ENCODE measurements at regions not wholly inside any gene's neighbourhood (a gene's known extent, or its start where the extent isn't known, plus 50 kb on each side); places are given as distances from the start of the nearest gene placed in this dataset.
"Not testable (repeated sequence)": the region's sequence is repeated elsewhere in the genome, so short reads cannot be mapped to it uniquely, and the experiment has no call there.

GRCh38 chr5:117359895-117360294, 785.3 kb upstream of the SEMA6A start:
- DNase-seq, result no peak

GRCh38 chr5:117357886-117358285, 783.3 kb upstream of the SEMA6A start:
- DNase-seq, result no peak

- no peak for DNase-seq
Observed at GRCh38 chr5:117347280-117347679, 772.7 kb upstream of the SEMA6A start.

- DNase-seq, result not testable (repeated sequence)
Observed at GRCh38 chr5:117343726-117344125, 769.1 kb upstream of the SEMA6A start.

- DNase-seq, result no peak
Observed at GRCh38 chr5:117337064-117337749, 762.6 kb upstream of the SEMA6A start.

- no peak for DNase-seq
Observed at GRCh38 chr5:117336208-117336607, 761.6 kb upstream of the SEMA6A start.

- DNase-seq, result no peak
Observed at GRCh38 chr5:117333011-117333410, 758.4 kb upstream of the SEMA6A start.

- DNase-seq, result no peak
Observed at GRCh38 chr5:117332341-117332740, 757.7 kb upstream of the SEMA6A start.

GRCh38 chr5:117327511-117327910, 752.9 kb upstream of the SEMA6A start:
- DNase-seq, result no peak

- no peak for DNase-seq
Observed at GRCh38 chr5:117326997-117327396, 752.4 kb upstream of the SEMA6A start.

GRCh38 chr5:117318528-117318927, 743.9 kb upstream of the SEMA6A start:
- DNase-seq, result no peak

- DNase-seq, result no peak
Observed at GRCh38 chr5:117315170-117315569, 740.5 kb upstream of the SEMA6A start.

GRCh38 chr5:117304512-117305107, 730.0 kb upstream of the SEMA6A start:
- not testable (repeated sequence) for DNase-seq

GRCh38 chr5:117302949-117303348, 728.3 kb upstream of the SEMA6A start:
- no peak for DNase-seq

GRCh38 chr5:117302473-117302872, 727.9 kb upstream of the SEMA6A start:
- no peak for DNase-seq

- DNase-seq, result no peak
Observed at GRCh38 chr5:117299936-117300328, 725.3 kb upstream of the SEMA6A start.

GRCh38 chr5:117299224-117299935, 724.8 kb upstream of the SEMA6A start:
- no peak for DNase-seq

GRCh38 chr5:117296872-117297271, 722.2 kb upstream of the SEMA6A start:
- no peak for DNase-seq

GRCh38 chr5:117295941-117296340, 721.3 kb upstream of the SEMA6A start:
- DNase-seq, result no peak

GRCh38 chr5:117286813-117287212, 712.2 kb upstream of the SEMA6A start:
- DNase-seq, result no peak

GRCh38 chr5:117271656-117272055, 697.0 kb upstream of the SEMA6A start:
- DNase-seq, result no peak

GRCh38 chr5:117266280-117266679, 691.7 kb upstream of the SEMA6A start:
- DNase-seq, result no peak

- DNase-seq, result no peak
Observed at GRCh38 chr5:117263231-117263630, 688.6 kb upstream of the SEMA6A start.

- DNase-seq, result no peak
Observed at GRCh38 chr5:117262572-117263131, 688.0 kb upstream of the SEMA6A start.

Measured in activated CD4-positive, alpha-beta T cell treated with anti-CD3 and anti-CD28 coated beads for 48 hours (primary cell).